ENCODE measurements at regions not wholly inside any gene's neighbourhood (a gene's known extent, or its start where the extent isn't known, plus 50 kb on each side); places are given as distances from the start of the nearest gene placed in this dataset.

- no peak for TF ChIP-seq CTCF (IDR thresholded peaks at IDR 0.05)
- no peak for TF ChIP-seq POLR2A (IDR thresholded peaks at IDR 0.05)
These were observed 57.6 kb upstream of the PRKG2 start for GRCh38 chr4:81272671-81273070.

Data from ovary (tissue), 3 donors.